SK-N-SH (cell line): ENCODE measurements at regions not wholly inside any gene's neighbourhood (a gene's known extent, or its start where the extent isn't known, plus 50 kb on each side); places are given as distances from the start of the nearest gene placed in this dataset.

Experiments used
- EP300 ChIP-seq, 2 experiments: IDR thresholded peaks; 2 replicates each; pipeline versions ENCODE4 v1.4.0 to v1.6.1; 2012; ENCODE audit warnings: borderline replicate concordance in 1 of 2, low read depth in 1 of 2, low read length in 1 of 2
- JUND ChIP-seq: IDR thresholded peaks from 2 replicates; pipeline ENCODE4 v1.4.0; 2012
- MXI1 ChIP-seq: IDR thresholded peaks from 2 replicates; pipeline ENCODE4 v1.6.1; 2012; ENCODE audit warnings: mild to moderate bottlenecking, low read depth, low read length, improper control_type of control experiment
- POLR2AphosphoS5 ChIP-seq: IDR thresholded peaks from 2 replicates; pipeline ENCODE4 v1.6.1; 2012; ENCODE audit warnings: low read depth, low read length
- TEAD4 ChIP-seq: IDR thresholded peaks from 2 replicates; pipeline ENCODE4 v1.4.0; 2012; ENCODE audit warnings: mild to moderate bottlenecking, borderline replicate concordance; ENCODE audit not compliant: insufficient read depth
- YY1 ChIP-seq: IDR thresholded peaks from 2 replicates; pipeline ENCODE4 v1.4.0; 2012; ENCODE audit warnings: low read depth, mild to moderate bottlenecking
- TF ChIP-seq, protein P1 (sequence below): IDR thresholded peaks from 2 replicates; pipeline ENCODE4 v1.4.0; 2012; ENCODE audit warnings: low read depth
- TF ChIP-seq, protein P2 (sequence below): fragments of 200-600 bp; sonication (generic); IDR thresholded peaks from 2 replicates; pipeline ENCODE4 v1.6.1; 2017; ENCODE audit warnings: antibody characterized with exemption, mild to moderate bottlenecking, moderate library complexity

DNA sequence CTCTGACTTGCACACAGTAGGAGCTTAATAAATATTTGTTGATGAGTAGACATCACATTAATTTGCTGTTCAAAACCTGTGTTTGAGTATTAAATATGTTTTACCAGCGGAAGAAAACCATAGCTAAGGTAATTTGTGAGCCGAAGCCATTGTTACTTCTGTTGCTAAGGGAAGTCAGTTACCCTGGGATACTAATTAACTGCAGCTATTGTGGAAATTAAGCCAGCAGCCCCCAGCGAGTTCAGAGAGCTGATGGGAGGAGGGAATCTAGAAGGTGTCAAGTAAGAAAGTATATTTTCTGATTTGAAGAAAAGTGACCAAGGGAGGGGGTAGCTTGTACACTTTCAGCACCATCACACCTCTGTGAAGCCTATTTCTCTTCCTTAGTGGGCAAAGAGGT, 76.7 kb upstream of the IGSF1 start:
- TF ChIP-seq, protein P1, sequence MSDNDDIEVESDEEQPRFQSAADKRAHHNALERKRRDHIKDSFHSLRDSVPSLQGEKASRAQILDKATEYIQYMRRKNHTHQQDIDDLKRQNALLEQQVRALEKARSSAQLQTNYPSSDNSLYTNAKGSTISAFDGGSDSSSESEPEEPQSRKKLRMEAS, result no peak
- TF ChIP-seq EP300 (IDR thresholded peaks at IDR 0.05; ENCODE audit: borderline replicate concordance in 1 of 2, low read depth in 1 of 2, low read length in 1 of 2) (no peak), JUND (no peak), YY1 (no peak), TEAD4 (no peak), MXI1 (no peak), POLR2AphosphoS5 (no peak)
- TF ChIP-seq, protein P2, sequence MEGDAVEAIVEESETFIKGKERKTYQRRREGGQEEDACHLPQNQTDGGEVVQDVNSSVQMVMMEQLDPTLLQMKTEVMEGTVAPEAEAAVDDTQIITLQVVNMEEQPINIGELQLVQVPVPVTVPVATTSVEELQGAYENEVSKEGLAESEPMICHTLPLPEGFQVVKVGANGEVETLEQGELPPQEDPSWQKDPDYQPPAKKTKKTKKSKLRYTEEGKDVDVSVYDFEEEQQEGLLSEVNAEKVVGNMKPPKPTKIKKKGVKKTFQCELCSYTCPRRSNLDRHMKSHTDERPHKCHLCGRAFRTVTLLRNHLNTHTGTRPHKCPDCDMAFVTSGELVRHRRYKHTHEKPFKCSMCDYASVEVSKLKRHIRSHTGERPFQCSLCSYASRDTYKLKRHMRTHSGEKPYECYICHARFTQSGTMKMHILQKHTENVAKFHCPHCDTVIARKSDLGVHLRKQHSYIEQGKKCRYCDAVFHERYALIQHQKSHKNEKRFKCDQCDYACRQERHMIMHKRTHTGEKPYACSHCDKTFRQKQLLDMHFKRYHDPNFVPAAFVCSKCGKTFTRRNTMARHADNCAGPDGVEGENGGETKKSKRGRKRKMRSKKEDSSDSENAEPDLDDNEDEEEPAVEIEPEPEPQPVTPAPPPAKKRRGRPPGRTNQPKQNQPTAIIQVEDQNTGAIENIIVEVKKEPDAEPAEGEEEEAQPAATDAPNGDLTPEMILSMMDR, result no peak
